ENCODE measurements at regions not wholly inside any gene's neighbourhood (a gene's known extent, or its start where the extent isn't known, plus 50 kb on each side); places are given as distances from the start of the nearest gene placed in this dataset.

DNA sequence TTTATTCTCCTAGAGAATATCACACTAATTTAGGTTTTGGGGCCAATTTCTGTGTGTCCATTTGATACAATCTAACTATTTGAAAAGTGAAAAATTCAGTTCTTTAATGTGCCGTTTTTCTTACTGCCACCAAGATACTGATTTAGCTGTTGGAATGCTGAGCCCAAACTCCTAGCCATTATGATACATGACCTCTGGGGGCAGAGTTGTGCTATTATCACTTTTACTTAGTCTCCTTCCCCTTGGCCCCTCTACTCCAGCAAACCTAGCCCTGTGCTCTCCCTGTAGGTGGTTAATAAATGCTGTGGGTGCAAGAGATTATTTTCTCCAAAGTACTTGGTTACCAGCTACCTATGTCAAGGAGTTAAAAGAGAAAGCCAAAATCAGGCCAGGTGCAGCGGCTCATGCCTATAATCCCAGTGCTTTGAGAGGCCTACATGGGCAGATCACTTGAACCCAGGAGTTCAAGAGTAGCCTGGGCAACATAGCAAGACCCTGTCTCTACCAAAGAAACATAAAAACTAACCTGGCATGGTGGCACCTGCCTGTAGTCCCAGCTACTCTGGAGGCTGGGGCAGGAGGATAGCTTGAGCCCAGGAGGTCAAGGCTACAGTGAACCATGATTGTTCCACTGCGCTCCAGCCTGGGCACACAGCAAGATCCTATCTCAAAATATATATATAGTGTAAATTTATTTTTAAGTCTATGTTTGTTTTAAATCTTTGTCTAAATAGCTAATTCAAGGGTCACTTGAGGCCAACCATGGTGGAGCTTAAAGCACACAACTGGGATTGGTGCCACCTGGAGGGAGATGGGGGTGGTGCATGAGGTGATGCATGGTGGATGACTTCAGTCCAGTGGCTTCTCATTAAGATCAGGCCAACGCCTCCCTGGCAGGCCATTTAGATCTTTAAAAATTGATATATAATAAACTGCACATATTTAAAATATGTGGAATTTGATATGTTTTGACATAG is 193.2 kb upstream of the PLET1 start:
- in situ Hi-C loops (cut with HindIII; ENCODE audit: extremely low pct_ligation_motif_present, low pct_unique_long_range_greater_than_20kb) (loop anchor here (5.0 to 10.0 kb wide), 2 partner anchors 167 to 229 kb away; partner anchors contain the start of gene PTS), intact Hi-C loops (cut with micrococcal nuclease; ENCODE audit: unreplicated experiment) (loop anchor here (1.0 to 2.0 kb wide), 2 partner anchors 165 to 235 kb away; no protein-coding TSS in a partner anchor)
- Histone ChIP-seq H2AFZ (ENCODE audit: low read length) (no peak overlapping the region), H3K27me3 (ENCODE audit: control insufficient read depth in 1 of 2, insufficient read depth in 2 of 2, low read length in 2 of 2) (no peaks in the 10 kb centered on the region), H3K36me3 (replicated peaks in 1 of 2; ENCODE audit: control insufficient read depth in 1 of 2, insufficient read depth in 2 of 2, low read length in 2 of 2) (no peaks in the 10 kb centered on the region), H3K4me3 (replicated peaks in 1 of 3; ENCODE audit: insufficient read depth in 1 of 3, low read depth in 2 of 3, low read length in 3 of 3) (no peak overlapping the region), H3K4me2 (ENCODE audit: low read depth, low read length) (no peak overlapping the region), H3K79me2 (ENCODE audit: insufficient read depth, low read length) (no peaks in the 10 kb centered on the region), H3K27ac (ENCODE audit: extremely low read length, insufficient read depth, low read length) (no peak overlapping the region), H3K9ac (ENCODE audit: insufficient read depth, low read depth, low read length) (no peak overlapping the region), H3K4me1 (ENCODE audit: insufficient read depth, low read length) (no peaks in the 10 kb centered on the region), H4K20me1 (ENCODE audit: insufficient read depth, low read length) (no peaks in the 10 kb centered on the region), H3K9me3 (ENCODE audit: low read length) (no peaks in the 10 kb centered on the region)
- ATAC-seq, result peak; percentile 79
- WGBS (ENCODE audit: low lambda C conversion rate), result 39% methylated on average over 4 of the region's 4 CpGs
- peak; percentile 29 for DNase-seq (ENCODE audit: low spot score)
- CTCF ChIA-PET (ENCODE audit: low intra/inter-chr PET ratio, low total read pairs), result interaction anchor here (0.8 kb wide), 1 partner anchor 163 kb away, joined by 4 read pairs; no protein-coding TSS in a partner anchor
- POLR2A ChIA-PET, result no interaction called here
- peak; percentile 4 for FAIRE-seq
- BruUV-seq (replicated peaks), result no TSS peak
- no peak for TF ChIP-seq SMYD3 (CRISPR knock-in tag; IDR thresholded peaks at IDR 0.05)
- no peak for TF ChIP-seq ZNF343 (CRISPR knock-in tag; IDR thresholded peaks at IDR 0.05)
- no peak for TF ChIP-seq STAT6 (CRISPR knock-in tag; IDR thresholded peaks at IDR 0.05; ENCODE audit: borderline replicate concordance)
- TF ChIP-seq ZNF792 (CRISPR knock-in tag; IDR thresholded peaks at IDR 0.05), result no peak
- peak; percentile 94; the same call in 1 of the 2 replicates for TF ChIP-seq THRA (CRISPR knock-in tag; IDR thresholded peaks at IDR 0.05; ENCODE audit: borderline replicate concordance)
- TF ChIP-seq ZNF784 (CRISPR knock-in tag; IDR thresholded peaks at IDR 0.05; ENCODE audit: borderline replicate concordance), result no peak
- TF ChIP-seq ZNF235 (CRISPR knock-in tag; IDR thresholded peaks at IDR 0.05; ENCODE audit: borderline replicate concordance), result no peak
- TF ChIP-seq ZNF567 (CRISPR knock-in tag; IDR thresholded peaks at IDR 0.05; ENCODE audit: borderline replicate concordance), result no peak
- TF ChIP-seq SMAD9 (CRISPR knock-in tag; IDR thresholded peaks at IDR 0.05), result no peak
- no peak for TF ChIP-seq ZNF281 (CRISPR knock-in tag; IDR thresholded peaks at IDR 0.05; ENCODE audit: borderline replicate concordance)
- no peak for TF ChIP-seq MBD4 (IDR thresholded peaks at IDR 0.05; ENCODE audit: borderline replicate concordance, low read length)
- TF ChIP-seq, protein P1, sequence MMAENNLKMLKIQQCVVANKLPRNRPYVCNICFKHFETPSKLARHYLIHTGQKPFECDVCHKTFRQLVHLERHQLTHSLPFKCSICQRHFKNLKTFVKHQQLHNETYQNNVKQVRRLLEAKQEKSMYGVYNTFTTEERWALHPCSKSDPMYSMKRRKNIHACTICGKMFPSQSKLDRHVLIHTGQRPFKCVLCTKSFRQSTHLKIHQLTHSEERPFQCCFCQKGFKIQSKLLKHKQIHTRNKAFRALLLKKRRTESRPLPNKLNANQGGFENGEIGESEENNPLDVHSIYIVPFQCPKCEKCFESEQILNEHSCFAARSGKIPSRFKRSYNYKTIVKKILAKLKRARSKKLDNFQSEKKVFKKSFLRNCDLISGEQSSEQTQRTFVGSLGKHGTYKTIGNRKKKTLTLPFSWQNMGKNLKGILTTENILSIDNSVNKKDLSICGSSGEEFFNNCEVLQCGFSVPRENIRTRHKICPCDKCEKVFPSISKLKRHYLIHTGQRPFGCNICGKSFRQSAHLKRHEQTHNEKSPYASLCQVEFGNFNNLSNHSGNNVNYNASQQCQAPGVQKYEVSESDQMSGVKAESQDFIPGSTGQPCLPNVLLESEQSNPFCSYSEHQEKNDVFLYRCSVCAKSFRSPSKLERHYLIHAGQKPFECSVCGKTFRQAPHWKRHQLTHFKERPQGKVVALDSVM (CRISPR knock-in tag; IDR thresholded peaks at IDR 0.05), result peak; percentile 66

Measured in HepG2 (cell line).